ENCODE measurements at regions not wholly inside any gene's neighbourhood (a gene's known extent, or its start where the extent isn't known, plus 50 kb on each side); places are given as distances from the start of the nearest gene placed in this dataset.

- DNase-seq = no peak
These were observed 390.4 kb upstream of the KIF2A start for GRCh38 chr5:61915646-61916045.

- peak; percentile 17 for DNase-seq
These were observed 389.1 kb upstream of the KIF2A start for GRCh38 chr5:61916621-61917620.

- DNase-seq = no peak
These were observed 387.4 kb upstream of the KIF2A start for GRCh38 chr5:61918611-61919010.

- DNase-seq = no peak
These were observed 386.1 kb upstream of the KIF2A start for GRCh38 chr5:61919920-61920319.

GRCh38 chr5:61924251-61924650, 381.8 kb upstream of the KIF2A start:
- DNase-seq = no peak

GRCh38 chr5:61926911-61927310, 379.1 kb upstream of the KIF2A start:
- no peak for DNase-seq

GRCh38 chr5:61931236-61931635, 374.8 kb upstream of the KIF2A start:
- peak; percentile 30 for DNase-seq

- peak; percentile 61 for DNase-seq
These were observed 372.0 kb upstream of the KIF2A start for GRCh38 chr5:61933787-61934626.

GRCh38 chr5:61941637-61942036, 364.4 kb upstream of the KIF2A start:
- peak; percentile 39 for DNase-seq

- DNase-seq = no peak
These were observed 363.4 kb upstream of the KIF2A start for GRCh38 chr5:61942462-61943049.

GRCh38 chr5:61943713-61944112, 362.3 kb upstream of the KIF2A start:
- DNase-seq = no peak

- no peak for DNase-seq
These were observed 357.9 kb upstream of the KIF2A start for GRCh38 chr5:61948151-61948550.

GRCh38 chr5:61949054-61949678, 356.8 kb upstream of the KIF2A start:
- DNase-seq = no peak

GRCh38 chr5:61949679-61950435, 356.1 kb upstream of the KIF2A start:
- no peak for DNase-seq

GRCh38 chr5:61951295-61951694, 354.7 kb upstream of the KIF2A start:
- DNase-seq = no peak

- no peak for DNase-seq
These were observed 352.1 kb upstream of the KIF2A start for GRCh38 chr5:61953913-61954312.

GRCh38 chr5:61964201-61964600, 341.8 kb upstream of the KIF2A start:
- DNase-seq = peak; percentile 91

- peak; percentile 30 for DNase-seq
These were observed 340.9 kb upstream of the KIF2A start for GRCh38 chr5:61965069-61965468.

- DNase-seq = peak; percentile 58
These were observed 340.5 kb upstream of the KIF2A start for GRCh38 chr5:61965490-61965889.

GRCh38 chr5:61966296-61966955, 339.6 kb upstream of the KIF2A start:
- no peak for DNase-seq

- DNase-seq = no peak
These were observed 339.0 kb upstream of the KIF2A start for GRCh38 chr5:61966997-61967396.
